OCI-LY1 (cell line): ENCODE measurements at regions not wholly inside any gene's neighbourhood (a gene's known extent, or its start where the extent isn't known, plus 50 kb on each side); places are given as distances from the start of the nearest gene placed in this dataset.

Experiments used
- H2AFZ ChIP-seq: fragments of 200-600 bp; sonication (generic), shearing (Covaris generic); 2 replicates; pipeline ENCODE4 v1.6.0; 2014; ENCODE audit warnings: antibody characterized with exemption, mild to moderate bottlenecking, low read length
- H3F3A ChIP-seq: fragments of 200-600 bp; sonication (generic), shearing (Covaris generic); 2 replicates; pipeline ENCODE4 v1.6.0; 2014; ENCODE audit warnings: mild to moderate bottlenecking, antibody characterized with exemption, low read length, moderate library complexity; ENCODE audit not compliant: insufficient read depth
- H3K27ac ChIP-seq: fragments of 200-600 bp; sonication (generic); 2 replicates; pipeline ENCODE4 v1.5.1; 2014; ENCODE audit warnings: low read length, mixed run types, mild to moderate bottlenecking, low read depth; ENCODE audit not compliant: poor library complexity, severe bottlenecking
- H3K27me3 ChIP-seq: fragments of 200-600 bp; sonication (generic); 2 replicates; pipeline ENCODE4 v1.6.0; 2014; ENCODE audit warnings: antibody characterized with exemption, mild to moderate bottlenecking, low read length, moderate library complexity; ENCODE audit not compliant: insufficient read depth
- H3K36me3 ChIP-seq: fragments of 200-600 bp; sonication (generic); 2 replicates; pipeline ENCODE4 v1.6.1; 2014; ENCODE audit warnings: mild to moderate bottlenecking, antibody characterized with exemption, low read length, moderate library complexity, mixed read lengths; ENCODE audit not compliant: insufficient read depth
- H3K4me1 ChIP-seq: fragments of 200-600 bp; sonication (generic); 2 replicates; pipeline ENCODE4 v1.5.1; 2014; ENCODE audit warnings: mild to moderate bottlenecking, low read length, moderate library complexity; ENCODE audit not compliant: insufficient read depth, severe bottlenecking
- H3K4me2 ChIP-seq: fragments of 200-600 bp; sonication (generic), shearing (Covaris generic); 2 replicates; pipeline ENCODE4 v1.6.1; 2014; ENCODE audit warnings: low read length
- H3K4me3 ChIP-seq: fragments of 200-600 bp; sonication (generic); 2 replicates; pipeline ENCODE4 v1.5.1; 2014; ENCODE audit warnings: low read length, low read depth, mild to moderate bottlenecking, mixed read lengths; ENCODE audit not compliant: poor library complexity, severe bottlenecking
- H3K79me2 ChIP-seq: fragments of 200-600 bp; shearing (Covaris generic); 2 replicates; pipeline ENCODE4 v1.6.1; 2016; ENCODE audit warnings: mixed run types, low read length, mixed read lengths; ENCODE audit not compliant: insufficient read depth
- H3K9ac ChIP-seq: fragments of 200-600 bp; sonication (generic), shearing (Covaris generic); 2 replicates; pipeline ENCODE4 v1.6.1; 2014; ENCODE audit warnings: mild to moderate bottlenecking, low read length, mixed read lengths
- H3K9me2 ChIP-seq: fragments of 200-600 bp; sonication (generic), shearing (Covaris generic); 2 replicates; pipeline ENCODE4 v1.6.1; 2014; ENCODE audit warnings: low read depth, mild to moderate bottlenecking, low read length, mixed read lengths
- H3K9me3 ChIP-seq: fragments of 200-600 bp; shearing (Covaris generic); 2 replicates; pipeline ENCODE4 v1.6.1; 2014; ENCODE audit warnings: low read length, mixed read lengths
- H4K20me1 ChIP-seq: fragments of 200-600 bp; sonication (generic), shearing (Covaris generic); 2 replicates; pipeline ENCODE4 v1.6.0; 2016; ENCODE audit warnings: mild to moderate bottlenecking, low read length; ENCODE audit not compliant: insufficient read depth
- CTCF ChIP-seq: fragments of 200-600 bp; sonication (generic), shearing (Covaris generic); IDR thresholded peaks from 2 replicates; pipeline ENCODE4 v1.5.1; 2017; ENCODE audit warnings: mild to moderate bottlenecking, antibody characterized with exemption, low read length, moderate library complexity, mixed read lengths
- EZH2 ChIP-seq: fragments of 200-600 bp; sonication (generic), shearing (Covaris generic); IDR thresholded peaks from 2 replicates; pipeline ENCODE4 v1.8.0; 2017; ENCODE audit warnings: borderline replicate concordance, mixed run types, mild to moderate bottlenecking, antibody characterized with exemption, low read length, moderate library complexity, mixed read lengths

DNA sequence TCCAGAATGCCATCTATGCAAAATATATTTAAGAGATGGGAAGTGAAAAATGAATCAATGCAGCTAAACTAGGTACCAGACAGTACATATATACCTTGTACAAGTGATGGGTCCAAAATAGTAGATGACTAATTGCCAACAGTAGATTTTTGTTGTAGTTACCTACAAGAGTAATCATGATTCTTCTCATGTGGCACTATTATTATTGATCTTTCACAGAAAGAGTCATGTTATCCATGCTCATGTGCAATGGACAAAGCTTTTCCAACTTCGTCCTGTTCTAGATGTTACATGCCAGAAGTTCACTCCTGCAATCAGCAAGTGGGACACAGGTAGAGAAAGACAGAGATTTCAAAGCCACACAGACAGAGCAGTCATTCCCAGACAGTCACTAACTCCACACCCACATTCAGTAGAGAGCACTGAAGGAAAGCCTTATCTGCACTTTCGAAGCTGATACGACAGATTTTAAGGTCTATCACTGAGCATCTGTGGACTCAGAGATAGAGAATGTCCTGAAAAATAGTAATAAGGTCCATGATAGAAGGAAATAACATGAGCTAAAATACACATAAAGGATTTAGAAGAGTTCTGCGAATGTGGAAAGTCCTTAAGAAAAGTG lies 101.6 kb upstream of the ITPRID2 start:
- Histone ChIP-seq H3K9ac (no peak overlapping the region), H3F3A (no peaks in the 10 kb centered on the region), H3K27ac (no peak overlapping the region), H2AFZ (no peak overlapping the region), H3K4me2 (no peak overlapping the region), H3K9me2 (no peaks in the 10 kb centered on the region), H3K27me3 (no peaks in the 10 kb centered on the region), H3K79me2 (no peaks in the 10 kb centered on the region), H3K36me3 (no peaks in the 10 kb centered on the region), H4K20me1 (no peaks in the 10 kb centered on the region), H3K4me1 (no peaks in the 10 kb centered on the region), H3K9me3 (no peaks in the 10 kb centered on the region), H3K4me3 (no peak overlapping the region)
- TF ChIP-seq CTCF = no peak
- TF ChIP-seq EZH2 = no peak

- H3K4me3 ChIP-seq = no peak overlapping the region
- no peaks in the 10 kb centered on the region for H3K79me2 ChIP-seq
- H3K4me1 ChIP-seq = no peaks in the 10 kb centered on the region
- H3K4me2 ChIP-seq = no peak overlapping the region
- no peaks in the 10 kb centered on the region for H3K27me3 ChIP-seq
- no peak overlapping the region for H3K9ac ChIP-seq
- H3K36me3 ChIP-seq = no peaks in the 10 kb centered on the region
- H4K20me1 ChIP-seq = no peaks in the 10 kb centered on the region
- H3K9me3 ChIP-seq = no peaks in the 10 kb centered on the region
- no peak for TF ChIP-seq CTCF
- TF ChIP-seq EZH2 = no peak
- H3K27ac ChIP-seq = no peak overlapping the region
- H2AFZ ChIP-seq = no peak overlapping the region
- H3K9me2 ChIP-seq = no peaks in the 10 kb centered on the region
- no peaks in the 10 kb centered on the region for H3F3A ChIP-seq
These were observed 100.5 kb upstream of the ITPRID2 start for GRCh38 chr2:181790716-181791649.

- no peaks in the 10 kb centered on the region for H3K9me2 ChIP-seq
- no peaks in the 10 kb centered on the region for H3K4me1 ChIP-seq
- no peaks in the 10 kb centered on the region for H3K9me3 ChIP-seq
- no peak overlapping the region for H2AFZ ChIP-seq
- H3F3A ChIP-seq = no peaks in the 10 kb centered on the region
- H3K9ac ChIP-seq = no peak overlapping the region
- no peaks in the 10 kb centered on the region for H3K79me2 ChIP-seq
- H3K4me2 ChIP-seq = no peak overlapping the region
- no peaks in the 10 kb centered on the region for H3K36me3 ChIP-seq
- no peaks in the 10 kb centered on the region for H4K20me1 ChIP-seq
- no peak overlapping the region for H3K4me3 ChIP-seq
- H3K27ac ChIP-seq = no peak overlapping the region
- no peak for TF ChIP-seq CTCF
- TF ChIP-seq EZH2 = no peak
- H3K27me3 ChIP-seq = no peaks in the 10 kb centered on the region
These were observed 98.6 kb upstream of the ITPRID2 start for GRCh38 chr2:181792906-181793305.
